HCT116 (cell line): ENCODE measurements at regions not wholly inside any gene's neighbourhood (a gene's known extent, or its start where the extent isn't known, plus 50 kb on each side); places are given as distances from the start of the nearest gene placed in this dataset.

Source experiments
- CEBPB ChIP-seq: IDR thresholded peaks from 2 replicates; pipeline ENCODE4 v1.6.1; 2012; ENCODE audit warnings: low read depth
- ELF1 ChIP-seq: IDR thresholded peaks from 2 replicates; pipeline ENCODE4 v1.6.1; 2012; ENCODE audit warnings: low read depth, borderline replicate concordance
- EZH2phosphoT487 ChIP-seq: fragments of 200-600 bp; IDR thresholded peaks from 2 replicates; pipeline ENCODE4 v1.6.1; 2018; ENCODE audit warnings: antibody characterized with exemption, borderline replicate concordance
- JUND ChIP-seq: IDR thresholded peaks from 2 replicates; pipeline ENCODE4 v1.6.1; 2012
- POLR2AphosphoS5 ChIP-seq: IDR thresholded peaks from 2 replicates; pipeline ENCODE4 v1.6.1; 2011; ENCODE audit warnings: mild to moderate bottlenecking, low read depth, low read length, moderate library complexity
- RAD21 ChIP-seq: IDR thresholded peaks from 2 replicates; pipeline ENCODE4 v1.6.1; 2012; ENCODE audit warnings: low read depth, mild to moderate bottlenecking
- SRF ChIP-seq: IDR thresholded peaks from 2 replicates; pipeline ENCODE4 v1.6.1; 2012; ENCODE audit warnings: low read depth
- TF ChIP-seq, protein P1 (sequence below), 3 experiments: fragments of 200-600 bp in 1 of 3; sonication (generic) in 1 of 3; IDR thresholded peaks in 2 of 3; conservative IDR thresholded peaks in 1 of 3; 2 replicates each; pipeline ENCODE4 v1.5.1; 2012 to 2017; ENCODE audit warnings: low read depth in 2 of 3, low read length in 2 of 3, antibody characterized with exemption in 1 of 3, borderline replicate concordance in 1 of 3, control low read depth in 1 of 3, mild to moderate bottlenecking in 1 of 3, mixed read lengths in 1 of 3, mixed run types in 1 of 3, moderate library complexity in 1 of 3; ENCODE audit not compliant: insufficient read depth in 1 of 3
- TF ChIP-seq, protein P2 (sequence below): IDR thresholded peaks from 2 replicates; pipeline ENCODE4 v1.6.1; 2012
- TF ChIP-seq, protein P3 (sequence below): IDR thresholded peaks from 2 replicates; pipeline ENCODE4 v1.6.1; 2011; ENCODE audit warnings: mild to moderate bottlenecking, low read length, moderate library complexity; ENCODE audit not compliant: insufficient replicate concordance; ENCODE audit errors: extremely low read depth

DNA sequence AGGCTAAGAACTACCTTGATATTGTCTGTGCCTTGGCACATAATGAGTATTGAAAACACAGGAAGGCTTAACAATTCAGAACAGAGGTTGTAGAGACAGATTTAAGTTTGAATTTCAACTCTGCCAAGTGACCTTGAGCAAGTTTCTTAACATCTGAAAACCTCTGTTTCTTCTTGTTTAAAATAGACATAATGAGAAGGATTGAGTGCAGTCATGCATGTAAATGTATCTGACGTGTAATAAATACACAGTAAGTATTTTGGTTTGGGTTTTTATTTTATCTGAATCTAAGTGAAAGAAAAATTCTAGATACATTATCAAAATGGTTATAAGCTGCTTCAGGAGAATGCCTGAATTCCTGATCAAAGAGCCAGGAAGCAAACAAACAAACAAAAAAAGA, 111.9 kb downstream of the ANXA5 start:
- TF ChIP-seq, protein P1, sequence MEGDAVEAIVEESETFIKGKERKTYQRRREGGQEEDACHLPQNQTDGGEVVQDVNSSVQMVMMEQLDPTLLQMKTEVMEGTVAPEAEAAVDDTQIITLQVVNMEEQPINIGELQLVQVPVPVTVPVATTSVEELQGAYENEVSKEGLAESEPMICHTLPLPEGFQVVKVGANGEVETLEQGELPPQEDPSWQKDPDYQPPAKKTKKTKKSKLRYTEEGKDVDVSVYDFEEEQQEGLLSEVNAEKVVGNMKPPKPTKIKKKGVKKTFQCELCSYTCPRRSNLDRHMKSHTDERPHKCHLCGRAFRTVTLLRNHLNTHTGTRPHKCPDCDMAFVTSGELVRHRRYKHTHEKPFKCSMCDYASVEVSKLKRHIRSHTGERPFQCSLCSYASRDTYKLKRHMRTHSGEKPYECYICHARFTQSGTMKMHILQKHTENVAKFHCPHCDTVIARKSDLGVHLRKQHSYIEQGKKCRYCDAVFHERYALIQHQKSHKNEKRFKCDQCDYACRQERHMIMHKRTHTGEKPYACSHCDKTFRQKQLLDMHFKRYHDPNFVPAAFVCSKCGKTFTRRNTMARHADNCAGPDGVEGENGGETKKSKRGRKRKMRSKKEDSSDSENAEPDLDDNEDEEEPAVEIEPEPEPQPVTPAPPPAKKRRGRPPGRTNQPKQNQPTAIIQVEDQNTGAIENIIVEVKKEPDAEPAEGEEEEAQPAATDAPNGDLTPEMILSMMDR (IDR thresholded peaks at IDR 0.05 in 2 of 3, conservative IDR thresholded peaks at IDR 0.05 in 1 of 3; ENCODE audit: borderline replicate concordance in 1 of 3, insufficient read depth in 1 of 3, low read depth in 2 of 3, low read length in 2 of 3), result no peak
- TF ChIP-seq POLR2AphosphoS5, result no peak
- no peak for TF ChIP-seq CEBPB
- no peak for TF ChIP-seq RAD21
- TF ChIP-seq ELF1, result no peak
- TF ChIP-seq SRF, result no peak
- TF ChIP-seq, protein P2, sequence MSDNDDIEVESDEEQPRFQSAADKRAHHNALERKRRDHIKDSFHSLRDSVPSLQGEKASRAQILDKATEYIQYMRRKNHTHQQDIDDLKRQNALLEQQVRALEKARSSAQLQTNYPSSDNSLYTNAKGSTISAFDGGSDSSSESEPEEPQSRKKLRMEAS, result no peak
- no peak for TF ChIP-seq JUND
- TF ChIP-seq EZH2phosphoT487, result no peak
- TF ChIP-seq, protein P3, sequence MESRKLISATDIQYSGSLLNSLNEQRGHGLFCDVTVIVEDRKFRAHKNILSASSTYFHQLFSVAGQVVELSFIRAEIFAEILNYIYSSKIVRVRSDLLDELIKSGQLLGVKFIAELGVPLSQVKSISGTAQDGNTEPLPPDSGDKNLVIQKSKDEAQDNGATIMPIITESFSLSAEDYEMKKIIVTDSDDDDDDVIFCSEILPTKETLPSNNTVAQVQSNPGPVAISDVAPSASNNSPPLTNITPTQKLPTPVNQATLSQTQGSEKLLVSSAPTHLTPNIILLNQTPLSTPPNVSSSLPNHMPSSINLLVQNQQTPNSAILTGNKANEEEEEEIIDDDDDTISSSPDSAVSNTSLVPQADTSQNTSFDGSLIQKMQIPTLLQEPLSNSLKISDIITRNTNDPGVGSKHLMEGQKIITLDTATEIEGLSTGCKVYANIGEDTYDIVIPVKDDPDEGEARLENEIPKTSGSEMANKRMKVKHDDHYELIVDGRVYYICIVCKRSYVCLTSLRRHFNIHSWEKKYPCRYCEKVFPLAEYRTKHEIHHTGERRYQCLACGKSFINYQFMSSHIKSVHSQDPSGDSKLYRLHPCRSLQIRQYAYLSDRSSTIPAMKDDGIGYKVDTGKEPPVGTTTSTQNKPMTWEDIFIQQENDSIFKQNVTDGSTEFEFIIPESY, result no peak
